CD14-positive monocyte (primary cell): ENCODE measurements at regions not wholly inside any gene's neighbourhood (a gene's known extent, or its start where the extent isn't known, plus 50 kb on each side); places are given as distances from the start of the nearest gene placed in this dataset.

ENCODE experiments used
- DNase-seq, 3 donors: peaks; one replicate each; pipeline ENCODE4 v3.0.0-alpha.2; 2011 to 2022
- H2AFZ ChIP-seq: 2 replicates; pipeline ENCODE4 v1.6.0; 2012; ENCODE audit warnings: mild to moderate bottlenecking, low read depth, low read length, inconsistent platforms; ENCODE audit not compliant: insufficient read depth, poor library complexity, severe bottlenecking
- H3K27ac ChIP-seq, 2 donors: 1 replicate in 1 of 2; 2 replicates in 1 of 2; pipeline ENCODE4 v1.5.1; 2012 to 2013; ENCODE audit warnings: low read length in 2 of 2, control low read depth in 1 of 2, inconsistent platforms in 1 of 2, low read depth in 1 of 2, mild to moderate bottlenecking in 1 of 2
- H3K27me3 ChIP-seq, 2 donors: one replicate each; pipeline versions ENCODE4 v1.6.0 to v1.6.1; 2011 to 2013; ENCODE audit warnings: low read length in 2 of 2; ENCODE audit not compliant: control insufficient read depth in 2 of 2, insufficient read depth in 2 of 2
- H3K36me3 ChIP-seq, 2 donors: replicated peaks in 1 of 2; 1 replicate in 1 of 2; 2 replicates in 1 of 2; pipeline versions ENCODE4 v1.5.1 to v1.6.1; 2012 to 2013; ENCODE audit warnings: low read length in 2 of 2, control low read depth in 1 of 2, inconsistent platforms in 1 of 2, mild to moderate bottlenecking in 1 of 2; ENCODE audit not compliant: insufficient read depth in 2 of 2, control insufficient read depth in 1 of 2
- H3K4me1 ChIP-seq, 2 donors: 1 replicate in 1 of 2; 2 replicates in 1 of 2; pipeline versions ENCODE4 v1.5.1 to v1.6.1; 2012 to 2013; ENCODE audit warnings: low read length in 2 of 2, control low read depth in 1 of 2, inconsistent platforms in 1 of 2, mild to moderate bottlenecking in 1 of 2, moderate library complexity in 1 of 2; ENCODE audit not compliant: insufficient read depth in 2 of 2, control insufficient read depth in 1 of 2
- H3K4me2 ChIP-seq: replicated peaks from 2 replicates; pipeline ENCODE3; 2012; ENCODE audit warnings: low read length, moderate library complexity, mild to moderate bottlenecking; ENCODE audit not compliant: poor library complexity, severe bottlenecking; ENCODE audit errors: extremely low read depth
- H3K4me3 ChIP-seq, 3 experiments: fragments of 200-600 bp in 1 of 3; sonication (generic) in 1 of 3; replicated peaks in 1 of 3; 1 replicate in 2 of 3; 2 replicates in 1 of 3; pipeline ENCODE4 v1.5.1; 2011 to 2013; ENCODE audit warnings: low read length in 3 of 3, mild to moderate bottlenecking in 3 of 3, control low read depth in 2 of 3, low read depth in 2 of 3, inconsistent platforms in 1 of 3, moderate library complexity in 1 of 3
- H3K79me2 ChIP-seq: 2 replicates; pipeline ENCODE4 v1.6.0; 2012; ENCODE audit warnings: mild to moderate bottlenecking, control low read depth, inconsistent platforms, low read length, moderate library complexity; ENCODE audit not compliant: insufficient read depth
- H3K9ac ChIP-seq: 2 replicates; pipeline ENCODE4 v1.6.0; 2017; ENCODE audit warnings: low read length, mild to moderate bottlenecking; ENCODE audit not compliant: insufficient read depth, poor library complexity, severe bottlenecking
- H3K9me3 ChIP-seq, 2 donors: replicated peaks in 1 of 2; 1 replicate in 1 of 2; 2 replicates in 1 of 2; pipeline versions ENCODE4 v1.5.1 to v1.6.1; 2012 to 2013; ENCODE audit warnings: low read length in 2 of 2, control low read depth in 1 of 2; ENCODE audit not compliant: control insufficient read depth in 1 of 2, insufficient read depth in 1 of 2
- H4K20me1 ChIP-seq: 2 replicates; pipeline ENCODE4 v1.6.0; 2012; ENCODE audit warnings: mild to moderate bottlenecking, low read length, control low read depth, moderate library complexity; ENCODE audit not compliant: insufficient read depth
- H3K27ac Mint-ChIP-seq, 7 donors: one replicate each; pipeline ENCODE4 v1.8.0; 2020; ENCODE audit warnings: mild to moderate bottlenecking in 7 of 7, mixed read lengths in 7 of 7, moderate library complexity in 6 of 7, inconsistent platforms in 2 of 7
- H3K27me3 Mint-ChIP-seq, 3 donors: one replicate each; pipeline ENCODE4 v1.8.0; 2021 to 2022; ENCODE audit warnings: low read depth in 3 of 3, mild to moderate bottlenecking in 3 of 3, mixed read lengths in 3 of 3, moderate library complexity in 3 of 3, inconsistent platforms in 1 of 3
- H3K36me3 Mint-ChIP-seq, 2 donors: one replicate each; pipeline ENCODE4 v1.8.0; 2020; ENCODE audit warnings: mixed read lengths in 2 of 2, inconsistent platforms in 1 of 2, mild to moderate bottlenecking in 1 of 2
- H3K4me1 Mint-ChIP-seq: one replicate; pipeline ENCODE4 v1.8.0; 2020; ENCODE audit warnings: mild to moderate bottlenecking, mixed read lengths
- H3K4me3 Mint-ChIP-seq, 2 donors: one replicate each; pipeline ENCODE4 v1.8.0; 2020; ENCODE audit warnings: mild to moderate bottlenecking in 2 of 2, mixed read lengths in 2 of 2, moderate library complexity in 1 of 2
- H3K9me3 Mint-ChIP-seq, 7 donors: one replicate each; pipeline ENCODE4 v1.8.0; 2020 to 2022; ENCODE audit warnings: mixed read lengths in 7 of 7, mild to moderate bottlenecking in 6 of 7, moderate library complexity in 6 of 7, inconsistent platforms in 2 of 7
- CTCF ChIP-seq: fragments of 200-600 bp; IDR thresholded peaks from one replicate; pipeline ENCODE4 v1.8.0; 2022; ENCODE audit warnings: antibody characterized with exemption, mild to moderate bottlenecking
- intact Hi-C, 2 donors: fragments of 100-400 bp; cut with micrococcal nuclease; formaldehyde crosslinking; loops; one replicate each; pipeline versions ENCODE4 v1.15.0 to v1.15.1; 2023

- Histone ChIP-seq H3K9ac (no peak overlapping the region), H3K4me2 (no peak overlapping the region), H2AFZ (no peak overlapping the region), H3K27ac (no peak overlapping the region), H3K36me3 (no peaks in the 10 kb centered on the region), H3K27me3 (no peaks in the 10 kb centered on the region), H3K4me1 (peaks cover 0 to 6% of the 10 kb centered on the region in 2 donors), H4K20me1 (no peaks in the 10 kb centered on the region), H3K4me3 (no peak overlapping the region), H3K9me3 (no peaks in the 10 kb centered on the region), H3K79me2 (no peaks in the 10 kb centered on the region)
- H3K4me3 Mint-ChIP-seq = no peak overlapping the region
- no peaks in the 10 kb centered on the region for H3K9me3 Mint-ChIP-seq
- DNase-seq = no peak
- no peak overlapping the region for H3K27ac Mint-ChIP-seq
- intact Hi-C loops = no loop called here
- H3K27me3 Mint-ChIP-seq = peaks cover 0 to 3% (median 1%) of the 10 kb centered on the region in 3 donors
- TF ChIP-seq CTCF = no peak
- no peaks in the 10 kb centered on the region for H3K36me3 Mint-ChIP-seq
- peaks cover 8% of the 10 kb centered on the region for H3K4me1 Mint-ChIP-seq
Measured at GRCh38 chr4:38366456-38366855, 297.5 kb upstream of the KLF3 start.

GRCh38 chr4:38366997-38367396, 297.0 kb upstream of the KLF3 start:
- H3K9ac ChIP-seq = no peak overlapping the region
- Mint-ChIP-seq H3K4me1 (peaks cover 8% of the 10 kb centered on the region), H3K27me3 (peaks cover 0 to 3% (median 1%) of the 10 kb centered on the region in 3 donors), H3K27ac (no peak overlapping the region), H3K9me3 (peaks cover 0 to 2% (median 0%) of the 10 kb centered on the region in 7 donors), H3K4me3 (no peak overlapping the region), H3K36me3 (no peaks in the 10 kb centered on the region)
- H3K4me3 ChIP-seq = no peak overlapping the region
- H3K4me2 ChIP-seq = no peak overlapping the region
- no peak overlapping the region for H3K27ac ChIP-seq
- intact Hi-C loops = no loop called here
- no peak for TF ChIP-seq CTCF
- H3K36me3 ChIP-seq = no peaks in the 10 kb centered on the region
- H3K79me2 ChIP-seq = no peaks in the 10 kb centered on the region
- no peaks in the 10 kb centered on the region for H3K27me3 ChIP-seq
- no peak overlapping the region for H2AFZ ChIP-seq
- no peaks in the 10 kb centered on the region for H4K20me1 ChIP-seq
- no peak for DNase-seq
- peaks cover 0 to 6% of the 10 kb centered on the region in 2 donors for H3K4me1 ChIP-seq
- H3K9me3 ChIP-seq = no peaks in the 10 kb centered on the region
